Activated T-cell treated with anti-CD3 and anti-CD28 coated beads, Interleukin-2, amount 50 U/mL, for 24 hours (primary cell): ENCODE measurements at regions not wholly inside any gene's neighbourhood (a gene's known extent, or its start where the extent isn't known, plus 50 kb on each side); places are given as distances from the start of the nearest gene placed in this dataset.

Experiments
- DNase-seq: peaks from one replicate; pipeline ENCODE4 v3.0.0-alpha.2; 2020
- H3K27ac Mint-ChIP-seq: 2 replicates; pipeline ENCODE4 v1.8.0; 2020; ENCODE audit warnings: mild to moderate bottlenecking, mixed read lengths
- H3K27me3 Mint-ChIP-seq: 2 replicates; pipeline ENCODE4 v1.8.0; 2020; ENCODE audit warnings: mixed read lengths
- H3K36me3 Mint-ChIP-seq: 2 replicates; pipeline ENCODE4 v1.8.0; 2020; ENCODE audit warnings: low read depth, mixed read lengths
- H3K4me1 Mint-ChIP-seq: 2 replicates; pipeline ENCODE4 v1.8.0; 2020; ENCODE audit warnings: low read depth, mixed read lengths
- H3K4me3 Mint-ChIP-seq: 2 replicates; pipeline ENCODE4 v1.8.0; 2020; ENCODE audit warnings: mild to moderate bottlenecking, moderate library complexity, mixed read lengths
- H3K9me3 Mint-ChIP-seq: 2 replicates; pipeline ENCODE4 v1.8.0; 2020; ENCODE audit warnings: mixed read lengths

GRCh38 chr17:57174591-57174990, 81.7 kb upstream of the MSI2 start:
- peaks cover 38% of the 10 kb centered on the region for H3K27me3 Mint-ChIP-seq
- H3K27ac Mint-ChIP-seq = no peak overlapping the region
- no peaks in the 10 kb centered on the region for H3K9me3 Mint-ChIP-seq
- no peaks in the 10 kb centered on the region for H3K36me3 Mint-ChIP-seq
- no peak overlapping the region for H3K4me3 Mint-ChIP-seq
- no peaks in the 10 kb centered on the region for H3K4me1 Mint-ChIP-seq
- no peak for DNase-seq

- H3K4me1 Mint-ChIP-seq = no peaks in the 10 kb centered on the region
- H3K4me3 Mint-ChIP-seq = no peak overlapping the region
- H3K9me3 Mint-ChIP-seq = no peaks in the 10 kb centered on the region
- H3K36me3 Mint-ChIP-seq = no peaks in the 10 kb centered on the region
- DNase-seq = no peak
- H3K27ac Mint-ChIP-seq = no peak overlapping the region
- H3K27me3 Mint-ChIP-seq = peaks cover 17% of the 10 kb centered on the region
These were observed 77.5 kb upstream of the MSI2 start for GRCh38 chr17:57178839-57179238.

GRCh38 chr17:57182621-57183020, 73.7 kb upstream of the MSI2 start:
- Mint-ChIP-seq H3K4me3 (no peak overlapping the region), H3K27ac (no peak overlapping the region), H3K27me3 (peaks cover 5% of the 10 kb centered on the region), H3K36me3 (no peaks in the 10 kb centered on the region), H3K9me3 (no peaks in the 10 kb centered on the region), H3K4me1 (no peaks in the 10 kb centered on the region)
- no peak for DNase-seq

- Mint-ChIP-seq H3K4me3 (no peak overlapping the region), H3K27ac (no peak overlapping the region), H3K27me3 (peaks cover 10% of the 10 kb centered on the region), H3K4me1 (no peaks in the 10 kb centered on the region), H3K36me3 (no peaks in the 10 kb centered on the region), H3K9me3 (no peaks in the 10 kb centered on the region)
- no peak for DNase-seq
These were observed 69.9 kb upstream of the MSI2 start for GRCh38 chr17:57186226-57187019.

GRCh38 chr17:57187391-57187790, 68.9 kb upstream of the MSI2 start:
- H3K36me3 Mint-ChIP-seq = no peaks in the 10 kb centered on the region
- no peak overlapping the region for H3K27ac Mint-ChIP-seq
- no peak for DNase-seq
- H3K4me1 Mint-ChIP-seq = no peaks in the 10 kb centered on the region
- no peaks in the 10 kb centered on the region for H3K9me3 Mint-ChIP-seq
- no peak overlapping the region for H3K4me3 Mint-ChIP-seq
- H3K27me3 Mint-ChIP-seq = peaks cover 15% of the 10 kb centered on the region

- peaks cover 6% of the 10 kb centered on the region for H3K4me1 Mint-ChIP-seq
- peaks cover 9% of the 10 kb centered on the region for H3K27me3 Mint-ChIP-seq
- peaks cover 5% of the 10 kb centered on the region for H3K9me3 Mint-ChIP-seq
- DNase-seq = no peak
- H3K27ac Mint-ChIP-seq = peak overlapping the region; percentile 71
- H3K36me3 Mint-ChIP-seq = no peaks in the 10 kb centered on the region
- H3K4me3 Mint-ChIP-seq = no peak overlapping the region
These were observed 60.4 kb upstream of the MSI2 start for GRCh38 chr17:57195785-57196460.

GRCh38 chr17:57197466-57198071, 58.8 kb upstream of the MSI2 start:
- no peak for DNase-seq
- Mint-ChIP-seq H3K9me3 (peaks cover 5% of the 10 kb centered on the region), H3K36me3 (no peaks in the 10 kb centered on the region), H3K4me3 (no peak overlapping the region), H3K27me3 (no peaks in the 10 kb centered on the region), H3K4me1 (peaks cover 6% of the 10 kb centered on the region), H3K27ac (no peak overlapping the region)

- Mint-ChIP-seq H3K27me3 (no peaks in the 10 kb centered on the region), H3K36me3 (no peaks in the 10 kb centered on the region), H3K4me3 (no peak overlapping the region), H3K9me3 (no peaks in the 10 kb centered on the region), H3K4me1 (no peaks in the 10 kb centered on the region), H3K27ac (no peak overlapping the region)
- no peak for DNase-seq
These were observed 54.8 kb upstream of the MSI2 start for GRCh38 chr17:57201481-57201880.

- DNase-seq = no peak
- Mint-ChIP-seq H3K36me3 (no peaks in the 10 kb centered on the region), H3K9me3 (peaks cover 7% of the 10 kb centered on the region), H3K27me3 (no peaks in the 10 kb centered on the region), H3K4me3 (no peak overlapping the region), H3K4me1 (no peaks in the 10 kb centered on the region), H3K27ac (no peak overlapping the region)
These were observed 53.3 kb upstream of the MSI2 start for GRCh38 chr17:57203040-57203439.
